HG03135 (cell line): ENCODE measurements at regions not wholly inside any gene's neighbourhood (a gene's known extent, or its start where the extent isn't known, plus 50 kb on each side); places are given as distances from the start of the nearest gene placed in this dataset.
"Not testable (repeated sequence)": the region's sequence is repeated elsewhere in the genome, so short reads cannot be mapped to it uniquely, and the experiment has no call there.

Source experiments
- ATAC-seq: cut with Tn5 transposase; IDR thresholded peaks from one replicate; pipeline ENCODE4 v1.9.1; 2021; ENCODE audit warnings: mild to moderate bottlenecking, moderate library complexity; ENCODE audit not compliant: unreplicated experiment

DNA sequence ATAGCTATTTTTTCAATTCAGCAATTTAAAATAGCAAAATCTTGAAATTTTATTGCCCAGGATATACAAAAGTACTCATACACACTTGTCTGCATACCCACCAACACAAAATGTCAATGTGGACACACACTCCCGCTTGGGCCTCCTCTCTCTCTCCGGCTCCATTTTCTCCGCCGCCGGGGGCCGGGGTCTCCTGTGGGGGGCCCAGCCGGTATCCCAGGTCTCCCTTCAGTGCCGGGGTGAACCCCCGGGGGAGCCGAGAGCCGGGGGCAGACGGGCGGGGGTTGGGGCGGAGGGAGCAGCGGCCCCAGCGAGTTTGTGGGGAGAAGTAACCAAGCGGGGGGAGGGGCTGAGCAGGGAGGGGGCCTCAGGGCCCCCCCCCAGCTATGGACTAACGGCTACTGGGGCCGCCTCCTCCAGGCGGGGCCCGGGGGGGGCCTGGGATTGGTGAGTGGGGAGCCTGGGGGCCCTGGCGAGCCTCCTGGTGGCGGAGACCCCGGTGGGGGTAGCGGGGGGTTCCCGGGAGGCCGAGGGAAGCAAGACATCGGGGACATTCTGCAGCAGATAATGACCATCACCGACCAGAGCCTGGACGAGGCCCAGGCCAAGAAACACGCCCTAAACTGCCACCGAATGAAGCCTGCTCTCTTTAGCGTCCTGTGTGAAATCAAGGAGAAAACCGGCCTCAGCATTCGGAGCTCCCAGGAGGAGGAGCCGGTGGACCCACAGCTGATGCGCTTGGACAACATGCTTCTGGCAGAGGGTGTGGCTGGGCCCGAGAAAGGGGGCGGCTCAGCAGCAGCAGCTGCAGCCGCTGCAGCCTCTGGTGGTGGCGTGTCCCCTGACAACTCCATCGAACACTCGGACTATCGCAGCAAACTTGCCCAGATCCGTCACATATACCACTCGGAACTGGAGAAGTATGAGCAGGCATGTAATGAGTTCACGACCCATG is 56.6 kb downstream of the CHST2 start:
- ATAC-seq: not testable (repeated sequence)

GRCh38 chr3:143177965-143178364 is 58.4 kb downstream of the CHST2 start:
- ATAC-seq: not testable (repeated sequence)

GRCh38 chr3:143178775-143179548 is 59.4 kb downstream of the CHST2 start:
- ATAC-seq: not testable (repeated sequence)

DNA sequence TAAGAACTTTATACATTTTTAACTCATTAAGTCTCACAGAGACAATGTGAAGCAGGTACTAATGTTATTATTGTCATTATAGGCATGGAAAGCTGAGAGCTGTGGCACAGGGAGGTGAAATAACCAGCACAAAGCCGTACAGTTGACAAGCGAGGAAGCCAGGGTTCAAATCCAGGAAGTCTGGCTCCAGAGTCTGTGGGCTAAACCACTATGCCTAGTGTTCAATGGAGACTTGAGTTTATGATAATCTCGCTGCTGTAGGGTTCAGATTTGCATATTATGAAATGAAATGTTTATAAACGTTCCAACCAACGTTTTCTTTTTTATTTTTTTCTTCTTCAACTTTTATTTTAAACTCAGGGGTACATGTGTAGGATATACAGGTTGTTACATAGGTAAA is 60.0 kb downstream of the CHST2 start:
- ATAC-seq: no peak

DNA sequence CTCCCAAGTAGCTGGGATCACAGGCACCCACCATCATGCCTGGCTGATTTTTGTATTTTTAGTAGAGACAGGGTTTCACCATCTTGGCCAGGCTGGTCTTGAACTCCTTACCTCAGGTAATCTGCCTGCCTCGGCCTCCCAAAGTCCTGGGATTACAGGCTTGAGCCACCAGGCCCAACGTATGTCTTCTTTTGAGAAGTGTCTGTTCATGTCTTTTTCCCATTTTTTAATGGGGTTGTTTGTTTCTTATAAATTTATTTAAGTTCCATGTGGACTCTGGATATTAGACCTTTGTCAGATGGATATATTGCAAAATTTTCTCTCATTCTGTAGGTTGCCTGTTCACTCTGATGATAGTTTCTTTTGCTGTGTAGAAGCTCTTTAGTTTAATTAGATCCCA is 61.3 kb downstream of the CHST2 start:
- not testable (repeated sequence) for ATAC-seq

DNA sequence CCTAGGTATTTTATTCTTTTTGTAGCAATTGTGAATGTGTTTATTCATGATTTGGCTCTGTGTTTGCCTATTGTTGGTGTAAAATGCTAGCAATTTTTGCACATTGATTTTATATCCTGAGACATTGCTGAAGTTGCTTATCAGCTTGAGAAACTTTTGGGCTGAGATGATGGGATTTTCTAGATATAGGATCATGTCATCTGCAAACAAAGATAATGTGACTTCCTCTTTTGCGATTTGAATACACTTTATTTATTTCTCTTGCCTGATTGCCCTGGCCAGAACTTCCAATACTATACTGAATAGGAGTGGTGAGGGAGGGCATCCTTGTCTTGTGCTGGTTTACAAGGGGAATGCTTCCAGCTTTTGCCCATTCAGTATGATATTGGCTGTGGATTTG is 62.4 kb downstream of the CHST2 start:
- not testable (repeated sequence) for ATAC-seq

- no peak for ATAC-seq
Observed at GRCh38 chr3:143182866-143183664, 63.5 kb downstream of the CHST2 start.

- ATAC-seq: no peak
Observed at GRCh38 chr3:143183665-143183964, 64.0 kb downstream of the CHST2 start.

GRCh38 chr3:143184099-143184498 is 64.5 kb downstream of the CHST2 start:
- no peak for ATAC-seq

GRCh38 chr3:143185401-143185800 is 65.8 kb downstream of the CHST2 start:
- ATAC-seq: no peak

GRCh38 chr3:143187111-143187510 is 67.5 kb downstream of the CHST2 start:
- no peak for ATAC-seq

GRCh38 chr3:143188881-143189280 is 69.3 kb downstream of the CHST2 start:
- no peak for ATAC-seq

DNA sequence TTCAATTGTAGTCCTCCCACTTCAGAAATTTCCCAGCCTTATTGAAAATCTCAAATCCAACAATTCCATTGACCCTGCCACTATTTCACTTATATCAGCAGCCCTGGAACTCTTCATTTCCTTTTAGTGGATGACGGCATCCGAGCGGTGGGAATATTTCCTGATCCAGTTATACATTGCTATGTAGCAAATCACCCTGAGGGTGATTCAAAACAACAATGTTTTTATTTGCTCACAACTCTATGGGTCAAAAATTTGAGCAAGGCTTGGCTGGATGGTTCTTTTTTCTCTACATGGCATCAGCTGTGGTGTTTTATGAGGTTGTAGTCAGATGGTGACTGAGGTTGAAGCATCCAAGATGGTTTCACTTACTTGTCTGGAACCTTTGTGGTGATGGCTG is 70.5 kb downstream of the CHST2 start:
- no peak for ATAC-seq

DNA sequence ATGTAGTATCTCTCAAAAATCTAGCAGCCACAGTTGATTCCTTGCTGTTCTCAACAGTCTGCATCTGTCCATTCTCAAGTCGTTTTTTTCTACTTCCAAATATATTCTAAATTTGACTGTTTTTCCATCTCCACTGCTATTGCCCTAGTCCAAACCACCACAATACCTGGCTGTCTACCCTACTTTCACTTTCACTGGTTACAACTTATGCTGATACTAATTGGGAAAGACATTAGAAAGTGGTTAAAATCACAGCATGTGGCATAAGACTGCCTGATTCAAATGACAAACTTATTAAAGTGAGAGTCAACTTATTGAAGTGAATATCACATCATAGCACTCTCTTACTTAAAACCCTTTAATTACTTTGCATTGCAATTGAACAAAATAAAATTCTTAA is 72.6 kb downstream of the CHST2 start:
- no peak for ATAC-seq

DNA sequence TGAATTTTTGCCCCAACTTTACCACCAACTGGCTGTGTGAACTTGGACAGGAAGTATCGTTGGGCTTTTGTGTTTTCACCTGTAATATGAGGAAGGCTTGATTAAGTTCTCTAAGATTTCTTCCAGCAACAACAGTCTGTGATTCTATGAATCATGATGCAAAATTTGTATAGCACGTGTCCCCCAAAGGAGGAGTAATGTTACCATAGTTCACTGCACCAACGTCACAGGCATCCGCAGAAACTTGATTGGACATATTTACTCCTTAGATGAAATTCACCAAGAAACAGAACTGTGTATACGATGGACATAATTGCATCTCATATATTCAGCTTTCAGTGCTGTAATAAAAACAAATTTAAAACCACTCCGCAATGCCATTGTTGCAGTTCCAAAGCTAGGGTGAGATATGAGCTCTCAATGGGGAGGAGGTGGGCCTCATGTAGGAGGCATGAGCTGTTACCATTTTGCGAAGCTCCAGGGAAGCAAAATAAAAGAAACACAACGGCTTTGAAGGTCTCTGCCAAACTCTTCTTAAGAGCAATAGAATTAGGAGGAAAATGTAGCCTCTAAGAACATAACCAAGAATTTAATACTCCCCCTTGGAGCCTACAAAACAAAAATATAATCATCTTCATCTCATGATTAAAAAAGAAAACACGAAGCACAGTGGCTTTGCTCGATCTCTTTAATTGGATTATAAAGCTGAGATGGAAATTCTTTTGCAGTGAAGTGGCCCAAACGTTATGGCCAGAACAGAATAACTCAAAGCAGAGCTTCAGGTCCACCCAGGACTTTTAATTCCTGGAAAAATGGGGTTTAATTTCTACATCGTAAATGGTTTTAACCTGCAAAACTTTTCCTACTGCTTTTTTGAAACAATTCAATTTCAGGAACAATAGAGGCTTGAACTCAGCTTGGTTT is 80.7 kb downstream of the CHST2 start:
- ATAC-seq: no peak

- no peak for ATAC-seq
Observed at GRCh38 chr3:143201045-143201444, 81.5 kb downstream of the CHST2 start.

- ATAC-seq: no peak
Observed at GRCh38 chr3:143201870-143202752, 82.5 kb downstream of the CHST2 start.

DNA sequence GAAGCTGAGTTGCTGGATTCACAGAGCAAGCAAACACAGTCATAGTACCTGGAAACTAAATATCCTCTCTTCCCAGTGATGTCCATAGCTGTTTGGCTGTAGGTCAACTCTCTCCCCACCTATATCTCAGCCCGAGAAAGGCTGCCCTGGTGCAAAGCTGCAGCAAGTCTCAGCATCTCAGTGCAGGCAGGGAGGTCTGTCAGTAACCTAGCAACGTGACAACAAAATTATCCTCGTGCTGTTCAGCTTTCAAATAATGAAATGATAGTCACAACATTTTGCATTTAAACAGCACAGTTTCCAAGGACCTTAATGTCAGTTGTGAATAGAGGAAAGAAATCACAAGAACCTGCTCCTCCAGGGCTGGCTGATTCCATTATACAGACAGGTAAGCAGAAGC is 83.6 kb downstream of the CHST2 start:
- ATAC-seq: no peak

DNA sequence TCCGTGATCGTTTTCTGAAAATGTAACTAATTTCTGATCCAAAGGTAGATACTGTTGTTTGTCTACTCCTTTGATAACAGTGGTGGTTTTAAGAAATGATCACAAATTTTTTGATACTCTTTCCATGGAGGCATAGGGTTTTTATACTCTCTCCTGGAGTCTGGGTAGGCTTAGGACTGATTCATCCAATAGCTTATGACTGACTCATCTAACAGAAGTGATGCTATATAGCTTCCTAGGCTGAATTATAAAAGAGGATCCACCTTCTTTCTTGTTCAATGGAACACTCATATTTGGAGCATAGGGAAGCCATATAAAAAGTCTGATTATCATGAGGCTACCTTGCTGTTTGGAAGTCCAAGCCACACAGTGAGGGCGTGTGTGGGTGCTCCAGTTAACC is 84.3 kb downstream of the CHST2 start:
- no peak for ATAC-seq
